Esophagus squamous epithelium (tissue), 4 donors: ENCODE measurements at regions not wholly inside any gene's neighbourhood (a gene's known extent, or its start where the extent isn't known, plus 50 kb on each side); places are given as distances from the start of the nearest gene placed in this dataset.

Experiments used
- POLR2A ChIP-seq, 4 donors: fragments of 450-650 bp; IDR thresholded peaks; one replicate each; pipeline ENCODE4 v1.6.1; 2017; ENCODE audit warnings: antibody characterized with exemption in 4 of 4, mild to moderate bottlenecking in 4 of 4, moderate library complexity in 3 of 4
- TF ChIP-seq, protein P1 (sequence below), 6 experiments: fragments of 450-650 bp in 4 of 6; fragments of 200-600 bp in 2 of 6; sonication (generic) in 2 of 6; IDR thresholded peaks; one replicate each; pipeline ENCODE4 v1.5.1; 2016 to 2019; ENCODE audit warnings: antibody characterized with exemption in 6 of 6, mild to moderate bottlenecking in 4 of 6, moderate library complexity in 4 of 6

DNA sequence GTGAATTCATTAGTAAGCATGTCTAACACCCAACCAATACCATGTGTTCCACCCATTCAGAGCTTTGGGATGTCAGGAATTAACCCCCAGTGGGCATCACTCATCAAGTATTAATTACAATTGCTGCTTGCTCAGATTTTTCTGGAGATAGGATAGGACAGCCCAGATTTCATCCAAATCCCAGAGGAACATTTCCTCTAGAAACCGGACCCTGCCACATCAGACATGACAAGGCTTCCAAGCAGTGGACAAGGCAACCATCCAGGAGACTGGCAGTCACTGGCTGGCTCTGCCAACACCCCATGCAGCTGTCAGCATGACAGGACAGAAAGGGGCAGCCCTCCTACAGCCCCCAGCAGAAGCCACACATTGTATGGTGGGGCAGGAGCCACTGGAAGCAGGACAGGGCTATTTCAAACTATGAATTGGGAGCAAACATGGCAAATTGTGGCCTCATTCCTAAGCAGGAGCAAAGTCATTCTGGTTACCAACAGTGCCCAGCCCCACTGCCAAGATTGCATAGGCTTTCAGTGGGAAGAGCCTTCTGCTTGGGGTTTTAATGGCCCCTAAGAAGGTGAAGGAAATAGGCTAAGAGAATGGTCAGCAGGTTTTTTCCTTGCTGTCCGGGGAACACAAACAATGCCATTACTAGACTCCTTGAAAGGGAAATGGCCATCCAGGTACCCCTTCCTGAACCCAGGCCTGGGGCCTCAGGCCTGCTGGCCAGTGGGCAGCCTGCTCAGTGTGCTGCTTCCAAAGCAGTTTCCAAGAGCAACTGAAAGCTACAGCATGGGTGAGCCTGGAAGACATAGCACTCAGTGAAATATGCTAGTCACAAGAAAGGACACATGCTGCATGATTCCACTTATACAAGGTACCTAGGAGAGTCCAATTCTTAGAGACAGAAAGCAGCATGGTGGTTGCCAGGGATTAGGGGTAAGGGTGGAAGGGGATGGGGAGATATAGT is 294.7 kb upstream of the SLC30A5 start:
- TF ChIP-seq, protein P1, sequence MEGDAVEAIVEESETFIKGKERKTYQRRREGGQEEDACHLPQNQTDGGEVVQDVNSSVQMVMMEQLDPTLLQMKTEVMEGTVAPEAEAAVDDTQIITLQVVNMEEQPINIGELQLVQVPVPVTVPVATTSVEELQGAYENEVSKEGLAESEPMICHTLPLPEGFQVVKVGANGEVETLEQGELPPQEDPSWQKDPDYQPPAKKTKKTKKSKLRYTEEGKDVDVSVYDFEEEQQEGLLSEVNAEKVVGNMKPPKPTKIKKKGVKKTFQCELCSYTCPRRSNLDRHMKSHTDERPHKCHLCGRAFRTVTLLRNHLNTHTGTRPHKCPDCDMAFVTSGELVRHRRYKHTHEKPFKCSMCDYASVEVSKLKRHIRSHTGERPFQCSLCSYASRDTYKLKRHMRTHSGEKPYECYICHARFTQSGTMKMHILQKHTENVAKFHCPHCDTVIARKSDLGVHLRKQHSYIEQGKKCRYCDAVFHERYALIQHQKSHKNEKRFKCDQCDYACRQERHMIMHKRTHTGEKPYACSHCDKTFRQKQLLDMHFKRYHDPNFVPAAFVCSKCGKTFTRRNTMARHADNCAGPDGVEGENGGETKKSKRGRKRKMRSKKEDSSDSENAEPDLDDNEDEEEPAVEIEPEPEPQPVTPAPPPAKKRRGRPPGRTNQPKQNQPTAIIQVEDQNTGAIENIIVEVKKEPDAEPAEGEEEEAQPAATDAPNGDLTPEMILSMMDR (IDR thresholded peaks at IDR 0.05): no peak
- TF ChIP-seq POLR2A (IDR thresholded peaks at IDR 0.05): no peak
